Loucy (cell line): ENCODE measurements at regions not wholly inside any gene's neighbourhood (a gene's known extent, or its start where the extent isn't known, plus 50 kb on each side); places are given as distances from the start of the nearest gene placed in this dataset.

Experiments
- CTCF ChIP-seq: fragments of 200-600 bp; sonication (generic); conservative IDR thresholded peaks from 2 replicates; pipeline ENCODE4 v1.5.1; 2014; ENCODE audit warnings: mild to moderate bottlenecking, antibody characterized with exemption, low read length
- EZH2phosphoT487 ChIP-seq: fragments of 200-600 bp; IDR thresholded peaks from 2 replicates; pipeline ENCODE4 v1.6.1; 2018; ENCODE audit warnings: antibody characterized with exemption, mild to moderate bottlenecking, moderate library complexity, borderline replicate concordance

GRCh38 chr13:90700340-90700739 lies 647.1 kb upstream of the MIR17HG start:
- TF ChIP-seq CTCF = no peak
- TF ChIP-seq EZH2phosphoT487 = no peak
